K562 (cell line): ENCODE measurements at regions not wholly inside any gene's neighbourhood (a gene's known extent, or its start where the extent isn't known, plus 50 kb on each side); places are given as distances from the start of the nearest gene placed in this dataset.
"Not testable (repeated sequence)": the region's sequence is repeated elsewhere in the genome, so short reads cannot be mapped to it uniquely, and the experiment has no call there.

ENCODE experiments used
- EZH2 ChIP-seq: IDR thresholded peaks from 2 replicates; pipeline ENCODE4 v1.6.1; 2012; ENCODE audit warnings: low read depth, mild to moderate bottlenecking, inconsistent platforms, low read length, borderline replicate concordance
- NFIX ChIP-seq: fragments of 250-450 bp; sonication (Bioruptor Pico); IDR thresholded peaks from 2 replicates; pipeline ENCODE4 v1.4.0; 2020; ENCODE audit warnings: low read depth, mild to moderate bottlenecking, moderate library complexity
- POLR2A ChIP-seq: fragments of 450-650 bp; conservative IDR thresholded peaks from 2 replicates; pipeline ENCODE4 v1.6.1; 2016

GRCh38 chr10:30162796-30163195, 103.4 kb upstream of the JCAD start:
- TF ChIP-seq POLR2A; NFIX (CRISPR knock-in tag); EZH2: not testable (repeated sequence)
